Psoas muscle (tissue), 7 donors: ENCODE measurements at regions not wholly inside any gene's neighbourhood (a gene's known extent, or its start where the extent isn't known, plus 50 kb on each side); places are given as distances from the start of the nearest gene placed in this dataset.

Experiments used
- ATAC-seq, 4 donors: fragments of 200-7000 bp; cut with Tn5 transposase; one replicate each; pipeline ENCODE4 v1.9.1; 2020; ENCODE audit warnings: moderate library complexity in 3 of 4, mild to moderate bottlenecking in 2 of 4
- DNase-seq, 2 donors: peaks; one replicate each; pipeline ENCODE4 v3.0.0-alpha.2; 2020
- H3K27ac ChIP-seq: fragments of 200-600 bp; one replicate; pipeline ENCODE4 v1.8.0; 2022
- H3K27me3 ChIP-seq, 3 donors: fragments of 200-600 bp in 1 of 3; one replicate each; pipeline versions ENCODE4 v1.6.1 to v1.8.0; 2013 to 2022; ENCODE audit warnings: low read length in 2 of 3, mild to moderate bottlenecking in 2 of 3, moderate library complexity in 1 of 3; ENCODE audit not compliant: insufficient read depth in 3 of 3
- H3K36me3 ChIP-seq, 2 donors: fragments of 200-600 bp in 1 of 2; one replicate each; pipeline versions ENCODE4 v1.6.1 to v1.8.0; 2013 to 2022; ENCODE audit warnings: low read depth in 1 of 2, mild to moderate bottlenecking in 1 of 2, moderate library complexity in 1 of 2; ENCODE audit not compliant: insufficient read depth in 1 of 2
- H3K4me1 ChIP-seq: fragments of 200-600 bp; one replicate; pipeline ENCODE4 v1.8.0; 2022
- H3K4me3 ChIP-seq: fragments of 200-600 bp; one replicate; pipeline ENCODE4 v1.8.0; 2022; ENCODE audit warnings: mild to moderate bottlenecking
- H3K9me3 ChIP-seq: fragments of 200-600 bp; one replicate; pipeline ENCODE4 v1.8.0; 2022
- CTCF ChIP-seq: fragments of 200-600 bp; IDR thresholded peaks from one replicate; pipeline ENCODE4 v1.8.0; 2022; ENCODE audit warnings: antibody characterized with exemption
- WGBS, 3 donors: extraction: QIAGEN DNeasy Blood & Tissue Kit; methylation state at CpG; one replicate each; pipeline versions ENCODE4 v1.1.6 to v1.1.7; 2013; 5-methylcytosine and 5-hydroxymethylcytosine counted together
- intact Hi-C, 2 donors: fragments of 100-400 bp; cut with DNase I; formaldehyde crosslinking; loops; one replicate each; pipeline versions ENCODE4 v1.11.0 to v1.14.2; 2022
- donor health status: healthy with polysubstance abuse.
- donor health status: DM: no; HTN: no; CAD: no; lungs with moderate emphysema.
- donor health status: Bipolar disorder and iron deficiency.
- donor health status: healthy.
- donor health status: DM: yes; HTN: yes; CAD: no.
- donor health status: DM: no; HTN: no; CAD: no.
- donor health status: DM: yes; HTN: yes; CAD: no.

GRCh38 chr12:127284021-127284420, 982.9 kb upstream of the TMEM132C start:
- Histone ChIP-seq H3K36me3 (no peaks in the 10 kb centered on the region), H3K27ac (no peak overlapping the region), H3K4me3 (no peak overlapping the region), H3K27me3 (no peaks in the 10 kb centered on the region), H3K4me1 (no peaks in the 10 kb centered on the region), H3K9me3 (no peaks in the 10 kb centered on the region)
- intact Hi-C loops: no loop called here
- ATAC-seq: no peak
- DNase-seq: no peak
- no peak for TF ChIP-seq CTCF
- WGBS, 3 donors: 36 to 61% (median 42%) methylated on average over 6 of the region's 6 CpGs

- H3K36me3 ChIP-seq: no peaks in the 10 kb centered on the region
- ATAC-seq (peak in 3 of 4 donors; percentile 35 to 71 (median 69)), DNase-seq (peak; percentile 56 to 72)
- no peaks in the 10 kb centered on the region for H3K27me3 ChIP-seq
- intact Hi-C loops: no loop called here
- no peaks in the 10 kb centered on the region for H3K4me1 ChIP-seq
- H3K9me3 ChIP-seq: no peaks in the 10 kb centered on the region
- WGBS, 3 donors: 27 to 39% (median 38%) methylated on average over 3 of the region's 3 CpGs
- H3K27ac ChIP-seq: no peak overlapping the region
- H3K4me3 ChIP-seq: no peak overlapping the region
- TF ChIP-seq CTCF: no peak
These were observed 982.0 kb upstream of the TMEM132C start for GRCh38 chr12:127284870-127285431.

- ATAC-seq: no peak
- DNase-seq: no peak
- Histone ChIP-seq H3K4me1 (no peaks in the 10 kb centered on the region), H3K36me3 (no peaks in the 10 kb centered on the region), H3K27me3 (no peaks in the 10 kb centered on the region), H3K27ac (no peak overlapping the region), H3K9me3 (no peaks in the 10 kb centered on the region), H3K4me3 (no peak overlapping the region)
- intact Hi-C loops: no loop called here
- WGBS, 3 donors: 69 to 88% (median 87%) methylated on average over 3 of the region's 3 CpGs
- TF ChIP-seq CTCF: no peak
These were observed 980.7 kb upstream of the TMEM132C start for GRCh38 chr12:127286281-127286680.

- 90 to 97% (median 91%) methylated on average over 11 of the region's 11 CpGs for WGBS, 3 donors
- no peak for TF ChIP-seq CTCF
These were observed 979.7 kb upstream of the TMEM132C start for GRCh38 chr12:127287256-127287655.

GRCh38 chr12:127290251-127290650, 976.7 kb upstream of the TMEM132C start:
- Histone ChIP-seq H3K9me3 (no peaks in the 10 kb centered on the region), H3K4me3 (no peak overlapping the region), H3K27me3 (no peaks in the 10 kb centered on the region), H3K4me1 (no peaks in the 10 kb centered on the region), H3K36me3 (no peaks in the 10 kb centered on the region), H3K27ac (no peak overlapping the region)
- WGBS, 3 donors: 84 to 90% (median 86%) methylated on average over 5 of the region's 5 CpGs
- intact Hi-C loops: loop anchor here in 1 of 2 donors (5.0 kb wide), 1 partner anchor 183 kb away; no protein-coding TSS in a partner anchor
- ATAC-seq (no peak), DNase-seq (no peak)
- TF ChIP-seq CTCF: no peak

More at GRCh38 chr12:127287256-127287655, 979.7 kb upstream of the TMEM132C start:
- no peaks in the 10 kb centered on the region for H3K27me3 ChIP-seq
- intact Hi-C loops: no loop called here
- H3K4me1 ChIP-seq: no peaks in the 10 kb centered on the region
- H3K27ac ChIP-seq: no peak overlapping the region
- H3K4me3 ChIP-seq: no peak overlapping the region
- ATAC-seq (no peak), DNase-seq (no peak)
- no peaks in the 10 kb centered on the region for H3K36me3 ChIP-seq
- H3K9me3 ChIP-seq: no peaks in the 10 kb centered on the region
